Retinal pigment epithelial cell (primary cell): ENCODE measurements at regions not wholly inside any gene's neighbourhood (a gene's known extent, or its start where the extent isn't known, plus 50 kb on each side); places are given as distances from the start of the nearest gene placed in this dataset.

Experiments used
- DNase-seq: peaks from one replicate; pipeline ENCODE4 v3.0.0-alpha.2; 2010; ENCODE audit warnings: low read depth
- H3K4me3 ChIP-seq: 2 replicates; pipeline ENCODE4 v1.5.1; 2011; ENCODE audit warnings: mild to moderate bottlenecking, low read length, control low read depth, moderate library complexity
- TF ChIP-seq, protein P1 (sequence below): conservative IDR thresholded peaks from 2 replicates; pipeline ENCODE4 v1.5.1; 2011; ENCODE audit warnings: low read depth, low read length, control low read depth, inconsistent platforms

DNA sequence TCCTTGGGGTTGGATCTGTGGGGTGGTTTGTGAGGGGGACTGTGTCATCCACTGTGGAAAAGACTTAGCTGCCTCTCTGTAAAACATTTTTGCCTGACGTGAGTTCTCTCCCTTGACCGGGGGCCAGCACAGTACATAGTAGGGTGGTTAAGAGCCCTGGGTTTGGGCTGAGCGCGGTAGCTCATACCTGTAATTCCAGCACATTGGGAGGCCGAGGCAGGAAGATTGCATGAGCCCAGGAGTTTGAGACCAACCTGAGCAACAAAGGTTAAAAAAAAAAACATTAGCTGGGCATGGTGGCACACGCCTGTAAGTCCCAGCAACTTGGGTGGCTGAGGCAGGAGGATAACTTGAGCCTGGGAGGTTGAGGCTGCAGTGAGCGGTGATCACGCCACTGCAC is 74.7 kb upstream of the WNT7B start:
- TF ChIP-seq, protein P1, sequence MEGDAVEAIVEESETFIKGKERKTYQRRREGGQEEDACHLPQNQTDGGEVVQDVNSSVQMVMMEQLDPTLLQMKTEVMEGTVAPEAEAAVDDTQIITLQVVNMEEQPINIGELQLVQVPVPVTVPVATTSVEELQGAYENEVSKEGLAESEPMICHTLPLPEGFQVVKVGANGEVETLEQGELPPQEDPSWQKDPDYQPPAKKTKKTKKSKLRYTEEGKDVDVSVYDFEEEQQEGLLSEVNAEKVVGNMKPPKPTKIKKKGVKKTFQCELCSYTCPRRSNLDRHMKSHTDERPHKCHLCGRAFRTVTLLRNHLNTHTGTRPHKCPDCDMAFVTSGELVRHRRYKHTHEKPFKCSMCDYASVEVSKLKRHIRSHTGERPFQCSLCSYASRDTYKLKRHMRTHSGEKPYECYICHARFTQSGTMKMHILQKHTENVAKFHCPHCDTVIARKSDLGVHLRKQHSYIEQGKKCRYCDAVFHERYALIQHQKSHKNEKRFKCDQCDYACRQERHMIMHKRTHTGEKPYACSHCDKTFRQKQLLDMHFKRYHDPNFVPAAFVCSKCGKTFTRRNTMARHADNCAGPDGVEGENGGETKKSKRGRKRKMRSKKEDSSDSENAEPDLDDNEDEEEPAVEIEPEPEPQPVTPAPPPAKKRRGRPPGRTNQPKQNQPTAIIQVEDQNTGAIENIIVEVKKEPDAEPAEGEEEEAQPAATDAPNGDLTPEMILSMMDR, result no peak
- no peak overlapping the region for H3K4me3 ChIP-seq
- DNase-seq, result no peak

DNA sequence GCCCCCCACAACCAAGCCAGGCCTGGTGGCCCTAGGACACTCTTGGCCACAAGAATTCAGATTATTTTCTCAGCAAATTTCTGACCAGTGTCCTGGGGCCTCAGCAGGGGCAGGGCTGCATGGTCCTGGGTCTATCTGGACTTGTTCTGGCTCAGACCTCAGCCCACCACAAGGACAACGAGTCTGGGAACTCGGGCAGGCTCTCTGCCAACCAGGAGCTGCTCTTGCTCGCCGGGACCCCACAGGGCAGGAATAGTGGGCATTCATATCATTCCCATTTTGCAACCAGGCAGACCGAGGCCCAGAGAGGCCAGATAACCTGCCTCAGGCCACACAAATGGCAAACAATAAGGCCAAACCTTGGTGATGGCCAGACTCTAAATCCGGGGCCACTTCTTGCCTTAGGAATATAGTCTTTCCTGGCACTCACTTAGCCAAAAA is 75.4 kb upstream of the WNT7B start:
- no peak for DNase-seq
- no peak overlapping the region for H3K4me3 ChIP-seq
- TF ChIP-seq, protein P1, result no peak

DNA sequence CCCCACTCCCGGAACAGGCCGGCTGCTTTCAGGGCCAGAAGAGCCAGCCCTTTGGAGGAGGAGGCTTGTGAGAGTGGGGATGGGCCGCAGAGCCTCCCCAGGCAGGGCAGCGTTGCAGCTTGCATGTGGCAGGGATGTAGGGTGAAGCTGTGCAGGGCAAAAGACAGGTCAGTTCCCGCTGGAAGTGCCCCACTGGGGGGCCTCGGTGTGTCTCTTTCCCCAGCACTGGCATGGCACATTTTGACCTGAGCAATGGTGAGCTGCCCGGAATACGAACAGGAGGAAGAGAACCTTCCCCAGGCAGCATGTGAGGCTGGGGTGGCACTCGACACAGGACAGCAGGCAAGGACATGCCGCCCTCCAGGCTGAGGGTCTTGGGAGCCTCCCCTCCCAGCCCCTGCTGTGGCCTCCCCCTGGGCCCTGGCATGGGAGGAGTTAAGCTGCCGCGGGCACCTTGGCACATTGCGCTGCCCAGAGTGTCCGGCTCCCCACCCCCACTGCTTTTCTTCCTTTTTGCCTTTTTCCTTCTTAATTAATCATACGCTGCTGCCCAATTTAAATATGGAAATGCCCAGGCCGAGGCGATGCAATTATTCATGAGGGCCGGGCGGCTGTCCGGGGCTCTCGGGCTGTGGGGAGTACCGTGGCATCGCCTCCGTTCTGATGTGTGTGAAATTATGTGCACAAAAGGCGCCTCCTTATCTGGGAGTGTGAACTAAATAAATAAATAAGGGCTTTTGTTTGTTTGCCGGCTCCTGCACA is 76.0 kb upstream of the WNT7B start:
- peak overlapping the region; percentile 45 for H3K4me3 ChIP-seq
- DNase-seq, result no peak
- TF ChIP-seq, protein P1, result no peak

DNA sequence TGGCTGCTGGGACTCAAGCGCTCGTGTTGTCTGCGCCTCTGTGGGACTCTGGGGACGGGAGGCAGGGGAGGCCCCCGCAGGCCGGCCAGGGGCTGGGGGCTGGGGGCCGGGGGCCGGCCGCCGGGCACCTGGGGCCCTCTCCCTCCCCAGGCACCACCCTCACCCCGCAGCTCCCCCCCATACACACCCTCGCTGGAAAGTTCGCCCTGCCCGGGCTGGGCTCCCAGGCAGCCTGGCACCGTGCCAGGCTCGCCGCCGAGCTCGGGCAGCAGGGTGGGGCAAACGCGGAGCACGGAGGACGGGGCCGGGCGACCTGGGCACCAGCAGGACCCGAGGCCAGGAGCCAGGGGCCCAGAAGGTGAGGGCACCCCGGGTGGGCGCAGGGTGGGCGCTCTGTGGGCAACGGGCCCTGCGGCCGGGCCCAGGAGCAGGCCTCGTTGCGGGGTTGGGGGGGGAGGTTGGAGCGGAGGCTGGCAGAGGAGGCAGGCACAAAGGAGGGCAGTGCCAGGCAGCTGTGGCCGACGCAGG is 76.7 kb upstream of the WNT7B start:
- TF ChIP-seq, protein P1, result no peak
- peak overlapping the region; percentile 45 for H3K4me3 ChIP-seq
- no peak for DNase-seq

DNA sequence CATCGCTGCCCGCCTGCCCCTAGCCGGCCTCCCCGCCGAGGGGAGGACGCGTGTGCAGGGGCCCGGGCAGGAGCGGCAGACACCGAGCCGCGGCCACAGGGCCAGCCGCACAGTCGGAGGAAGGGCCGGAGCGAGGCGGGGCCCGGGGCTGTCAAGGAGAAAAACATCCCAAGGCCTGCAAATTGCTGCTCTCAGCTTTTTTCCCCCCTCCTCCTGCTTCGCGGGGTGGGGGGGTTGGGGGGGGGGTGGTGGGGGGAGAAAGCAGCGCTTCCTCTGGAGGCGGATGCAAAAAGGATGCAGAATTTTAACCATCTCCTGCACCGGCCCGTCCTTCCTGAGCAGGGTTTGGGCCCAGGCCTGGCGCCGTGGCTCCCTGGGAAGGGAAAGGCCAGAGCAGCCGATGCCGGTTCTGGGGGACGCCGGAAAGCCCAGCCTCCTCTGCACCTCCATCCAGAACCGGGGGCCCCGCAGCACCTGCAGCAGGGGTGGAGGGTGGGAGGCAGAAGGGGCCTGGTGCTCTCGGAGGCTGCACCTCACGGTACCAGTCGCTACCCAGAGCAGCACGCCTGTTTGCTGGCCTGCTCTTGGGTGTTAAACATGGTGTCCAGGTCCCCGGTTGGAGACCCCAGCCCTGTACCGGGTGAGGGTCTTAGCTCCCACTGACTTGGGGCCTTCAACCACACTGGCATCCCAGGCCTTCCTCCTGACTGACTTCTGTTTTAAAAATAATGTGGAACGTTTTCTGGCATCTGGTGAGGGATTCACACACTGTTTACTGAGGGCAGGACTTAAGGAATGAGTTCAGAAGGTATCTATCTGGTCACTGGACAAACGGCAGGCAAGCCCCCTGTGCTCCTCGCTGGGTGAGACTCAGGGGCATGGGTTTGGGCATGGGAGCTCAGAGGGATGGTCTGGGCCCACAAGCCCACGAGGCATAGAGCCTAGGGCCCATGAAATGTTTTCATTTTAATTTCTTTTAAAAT is 77.4 kb upstream of the WNT7B start:
- DNase-seq, result no peak
- TF ChIP-seq, protein P1, result no peak
- H3K4me3 ChIP-seq, result peak overlapping the region; percentile 45

DNA sequence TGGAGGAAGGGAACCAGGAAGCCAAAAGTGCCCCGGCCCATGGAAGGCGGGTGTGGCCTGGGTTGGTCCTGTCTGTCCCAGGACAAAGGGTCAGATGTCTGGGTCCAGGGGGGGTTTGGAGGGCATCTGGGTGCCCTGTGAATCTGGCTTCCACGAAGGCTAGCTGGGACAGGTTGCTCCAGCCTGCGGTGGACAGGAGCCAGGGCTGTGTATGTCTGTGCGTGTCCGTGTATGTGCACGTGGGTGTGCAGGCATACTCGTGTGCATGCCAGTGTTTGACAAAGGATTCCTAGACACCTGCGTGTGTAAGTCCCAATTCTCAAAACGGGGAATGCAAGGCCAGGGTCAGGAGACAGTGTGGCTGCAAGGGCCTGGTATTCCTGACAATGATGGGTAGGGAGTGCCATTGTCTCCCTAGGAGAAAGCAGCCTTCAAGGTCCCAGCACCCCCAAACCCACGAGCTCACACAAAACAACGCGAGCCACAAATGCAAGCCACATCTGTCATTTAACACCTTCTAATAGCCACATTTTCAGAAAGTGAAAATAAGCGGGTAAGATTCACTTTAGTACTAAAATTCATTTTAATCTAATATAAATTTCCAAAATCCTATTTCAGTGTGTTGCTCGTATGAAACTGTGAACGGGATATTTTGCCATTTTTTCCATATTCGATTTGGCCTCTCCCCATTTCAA is 78.4 kb upstream of the WNT7B start:
- no peak for DNase-seq
- no peak overlapping the region for H3K4me3 ChIP-seq
- TF ChIP-seq, protein P1, result no peak
